ENCODE measurements at regions not wholly inside any gene's neighbourhood (a gene's known extent, or its start where the extent isn't known, plus 50 kb on each side); places are given as distances from the start of the nearest gene placed in this dataset.

DNA sequence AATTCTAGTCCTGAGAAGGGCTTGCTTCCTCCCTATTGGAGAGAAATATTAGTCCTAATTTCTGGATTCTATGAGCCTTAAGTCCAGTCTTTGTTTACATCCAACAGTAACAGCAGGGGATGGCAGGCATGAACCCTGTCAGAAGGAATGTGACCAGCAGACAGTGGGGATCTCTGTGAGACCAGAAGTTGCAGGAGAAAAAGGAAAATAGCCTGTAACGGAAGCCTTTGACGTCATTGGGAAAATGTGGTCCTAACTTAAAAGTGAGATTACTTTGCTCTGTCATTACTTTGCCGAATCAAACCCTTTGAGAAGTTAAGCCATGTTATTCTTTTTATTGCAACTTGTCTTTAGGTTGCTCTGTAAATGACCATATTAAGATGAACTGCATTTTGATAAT, 218.2 kb upstream of the PRICKLE1 start:
- TF ChIP-seq, protein P1, sequence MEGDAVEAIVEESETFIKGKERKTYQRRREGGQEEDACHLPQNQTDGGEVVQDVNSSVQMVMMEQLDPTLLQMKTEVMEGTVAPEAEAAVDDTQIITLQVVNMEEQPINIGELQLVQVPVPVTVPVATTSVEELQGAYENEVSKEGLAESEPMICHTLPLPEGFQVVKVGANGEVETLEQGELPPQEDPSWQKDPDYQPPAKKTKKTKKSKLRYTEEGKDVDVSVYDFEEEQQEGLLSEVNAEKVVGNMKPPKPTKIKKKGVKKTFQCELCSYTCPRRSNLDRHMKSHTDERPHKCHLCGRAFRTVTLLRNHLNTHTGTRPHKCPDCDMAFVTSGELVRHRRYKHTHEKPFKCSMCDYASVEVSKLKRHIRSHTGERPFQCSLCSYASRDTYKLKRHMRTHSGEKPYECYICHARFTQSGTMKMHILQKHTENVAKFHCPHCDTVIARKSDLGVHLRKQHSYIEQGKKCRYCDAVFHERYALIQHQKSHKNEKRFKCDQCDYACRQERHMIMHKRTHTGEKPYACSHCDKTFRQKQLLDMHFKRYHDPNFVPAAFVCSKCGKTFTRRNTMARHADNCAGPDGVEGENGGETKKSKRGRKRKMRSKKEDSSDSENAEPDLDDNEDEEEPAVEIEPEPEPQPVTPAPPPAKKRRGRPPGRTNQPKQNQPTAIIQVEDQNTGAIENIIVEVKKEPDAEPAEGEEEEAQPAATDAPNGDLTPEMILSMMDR (IDR thresholded peaks at IDR 0.05; ENCODE audit: insufficient read depth, low read length), result no peak
- TF ChIP-seq POLR2AphosphoS5 (IDR thresholded peaks at IDR 0.05; ENCODE audit: low read depth) (no peak), SPI1 (IDR thresholded peaks at IDR 0.05; ENCODE audit: borderline replicate concordance, low read depth) (no peak)
- TF ChIP-seq, protein P2, sequence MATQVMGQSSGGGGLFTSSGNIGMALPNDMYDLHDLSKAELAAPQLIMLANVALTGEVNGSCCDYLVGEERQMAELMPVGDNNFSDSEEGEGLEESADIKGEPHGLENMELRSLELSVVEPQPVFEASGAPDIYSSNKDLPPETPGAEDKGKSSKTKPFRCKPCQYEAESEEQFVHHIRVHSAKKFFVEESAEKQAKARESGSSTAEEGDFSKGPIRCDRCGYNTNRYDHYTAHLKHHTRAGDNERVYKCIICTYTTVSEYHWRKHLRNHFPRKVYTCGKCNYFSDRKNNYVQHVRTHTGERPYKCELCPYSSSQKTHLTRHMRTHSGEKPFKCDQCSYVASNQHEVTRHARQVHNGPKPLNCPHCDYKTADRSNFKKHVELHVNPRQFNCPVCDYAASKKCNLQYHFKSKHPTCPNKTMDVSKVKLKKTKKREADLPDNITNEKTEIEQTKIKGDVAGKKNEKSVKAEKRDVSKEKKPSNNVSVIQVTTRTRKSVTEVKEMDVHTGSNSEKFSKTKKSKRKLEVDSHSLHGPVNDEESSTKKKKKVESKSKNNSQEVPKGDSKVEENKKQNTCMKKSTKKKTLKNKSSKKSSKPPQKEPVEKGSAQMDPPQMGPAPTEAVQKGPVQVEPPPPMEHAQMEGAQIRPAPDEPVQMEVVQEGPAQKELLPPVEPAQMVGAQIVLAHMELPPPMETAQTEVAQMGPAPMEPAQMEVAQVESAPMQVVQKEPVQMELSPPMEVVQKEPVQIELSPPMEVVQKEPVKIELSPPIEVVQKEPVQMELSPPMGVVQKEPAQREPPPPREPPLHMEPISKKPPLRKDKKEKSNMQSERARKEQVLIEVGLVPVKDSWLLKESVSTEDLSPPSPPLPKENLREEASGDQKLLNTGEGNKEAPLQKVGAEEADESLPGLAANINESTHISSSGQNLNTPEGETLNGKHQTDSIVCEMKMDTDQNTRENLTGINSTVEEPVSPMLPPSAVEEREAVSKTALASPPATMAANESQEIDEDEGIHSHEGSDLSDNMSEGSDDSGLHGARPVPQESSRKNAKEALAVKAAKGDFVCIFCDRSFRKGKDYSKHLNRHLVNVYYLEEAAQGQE (IDR thresholded peaks at IDR 0.05; ENCODE audit: insufficient replicate concordance, low read depth), result no peak

Data from HL-60 (cell line).